NCI-H510A treated with DMSO at 0.1 percent for 48 hours (cell line): ENCODE measurements at regions not wholly inside any gene's neighbourhood (a gene's known extent, or its start where the extent isn't known, plus 50 kb on each side); places are given as distances from the start of the nearest gene placed in this dataset.
A peak's percentile ranks its signal among the peaks of the same experiment; 100 is the strongest.

Experiments used
- DNase-seq: peaks from one replicate; lab custom pipeline; 2025; lab: John Stamatoyannopoulos, UW

DNA sequence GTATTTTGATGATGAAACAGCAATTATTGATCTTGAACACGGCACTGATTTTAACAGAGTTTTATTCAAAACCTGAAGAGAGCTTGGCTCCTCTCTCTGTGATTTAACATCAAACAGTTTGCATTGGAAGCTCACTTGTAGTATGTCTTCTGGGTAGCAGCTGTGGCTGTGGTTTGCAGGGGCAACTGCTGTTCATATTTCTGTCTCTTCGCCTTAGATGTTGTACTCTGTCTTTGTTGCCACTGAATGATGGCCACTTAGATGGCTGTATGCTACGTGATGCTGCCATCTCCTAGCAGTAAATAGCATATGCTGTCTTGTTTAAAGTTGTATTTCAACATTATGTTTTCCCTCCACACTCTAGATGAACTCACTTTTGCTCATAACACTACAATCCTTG, 1743.0 kb upstream of the TENM3 start:
- no peak for DNase-seq

DNA sequence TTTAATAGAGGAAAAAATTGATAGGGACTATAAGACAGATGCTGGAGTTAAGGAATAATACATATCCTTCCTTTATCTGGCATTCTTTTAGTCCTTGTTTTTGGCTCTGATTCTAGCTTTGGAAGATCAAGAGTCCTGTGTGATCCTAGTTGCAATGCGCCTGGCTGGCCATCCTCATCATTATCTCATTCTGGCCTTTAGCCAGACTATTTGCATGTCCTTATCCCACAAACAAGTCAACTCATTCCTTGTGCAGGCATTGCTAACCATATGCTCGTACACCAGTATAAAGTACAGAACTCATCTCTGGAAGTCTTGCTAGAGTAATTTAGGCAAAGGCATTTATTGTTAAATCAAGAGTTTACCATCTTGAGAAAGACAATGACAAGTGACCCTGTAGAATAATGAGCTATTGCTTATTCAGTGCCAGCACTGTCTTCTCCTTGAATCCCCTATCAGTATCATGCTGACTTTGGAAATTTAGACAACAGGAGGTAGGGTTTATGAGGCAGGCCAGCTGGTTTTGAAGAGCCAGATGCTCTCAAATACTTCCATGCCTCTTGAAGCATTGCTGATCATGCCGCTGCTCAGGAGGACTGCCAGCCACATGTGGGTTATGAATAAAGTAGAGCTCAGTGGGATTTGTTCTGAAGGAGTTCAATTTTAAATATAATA, 1730.3 kb upstream of the TENM3 start:
- peak; percentile 23 for DNase-seq

DNA sequence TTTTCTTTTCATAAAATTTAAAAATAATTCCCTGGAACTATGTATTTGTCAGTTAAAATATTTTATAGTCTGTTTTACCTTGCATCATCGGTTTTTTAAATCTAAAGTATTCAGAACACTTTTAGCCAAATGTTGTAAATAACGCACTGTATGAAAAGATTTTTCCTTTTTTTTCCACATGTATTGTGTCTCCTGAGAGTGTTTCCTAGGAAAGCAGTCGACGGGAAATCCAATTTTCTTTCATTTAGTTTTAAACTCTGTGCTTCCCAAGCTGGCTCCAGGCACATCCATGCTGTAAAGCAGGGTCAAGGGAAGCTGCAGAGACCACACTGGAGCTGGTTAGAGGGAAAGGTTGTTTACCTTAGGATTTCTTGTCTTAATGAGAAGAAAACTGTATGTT, 1724.3 kb upstream of the TENM3 start:
- DNase-seq, result no peak

GRCh38 chr4:180521181-180521580, 1722.0 kb upstream of the TENM3 start:
- DNase-seq, result no peak

- no peak for DNase-seq
These were observed 1717.6 kb upstream of the TENM3 start for GRCh38 chr4:180525523-180526077.

- DNase-seq, result no peak
These were observed 1715.2 kb upstream of the TENM3 start for GRCh38 chr4:180528003-180528402.

DNA sequence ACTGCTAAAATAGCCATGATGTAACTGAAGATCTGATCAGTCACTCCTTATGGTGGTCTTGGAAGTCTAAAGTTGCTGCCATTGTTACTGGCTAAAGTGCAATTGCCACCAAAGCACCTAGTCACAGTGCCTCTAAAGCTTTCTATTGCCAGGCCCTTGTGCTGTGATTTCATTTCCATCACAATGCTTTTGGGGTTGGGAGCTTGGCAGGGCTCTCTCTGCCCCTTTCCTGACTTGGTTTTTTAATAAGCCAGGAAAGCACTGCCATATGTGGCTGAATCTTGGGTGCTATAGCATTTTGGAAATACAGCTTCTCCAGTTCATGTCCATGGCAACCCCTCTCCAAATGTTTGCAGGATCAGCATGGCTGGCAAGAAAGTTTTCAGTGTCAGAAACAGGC, 1712.4 kb upstream of the TENM3 start:
- DNase-seq, result no peak

GRCh38 chr4:180532691-180533090, 1710.5 kb upstream of the TENM3 start:
- DNase-seq, result no peak

DNA sequence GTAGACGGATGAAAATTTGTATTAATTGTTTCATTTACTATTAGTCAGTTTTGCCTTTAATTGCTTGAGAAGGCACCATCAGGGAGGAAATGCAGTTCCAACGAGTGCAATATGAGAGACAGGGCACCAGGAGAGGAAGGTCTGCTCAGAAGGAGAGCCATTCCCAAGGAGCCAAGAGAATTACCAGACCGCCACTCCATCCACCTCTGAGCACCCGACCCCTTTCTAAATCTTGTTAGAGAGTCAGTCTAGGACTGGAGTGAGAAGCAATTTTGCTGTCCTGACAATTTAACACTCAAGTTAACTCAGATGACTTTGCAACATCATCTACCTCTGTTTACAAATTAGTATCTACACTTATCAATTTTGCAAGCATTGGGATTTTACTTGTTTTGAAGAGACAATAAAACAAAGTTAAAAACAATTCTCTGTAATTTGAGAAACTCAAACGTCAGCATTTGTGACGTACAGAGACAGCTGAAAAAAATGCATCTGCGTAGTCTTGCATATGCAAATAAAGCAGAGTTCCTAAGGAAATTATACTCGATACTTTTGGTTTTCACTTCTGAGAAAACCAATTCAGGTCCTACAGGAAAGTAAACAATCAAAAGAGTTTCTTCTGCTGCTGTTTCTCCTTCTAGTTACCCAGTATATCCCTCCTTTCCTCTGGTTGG, 1704.7 kb upstream of the TENM3 start:
- DNase-seq, result no peak

- no peak for DNase-seq
These were observed 1703.9 kb upstream of the TENM3 start for GRCh38 chr4:180539284-180539683.

DNA sequence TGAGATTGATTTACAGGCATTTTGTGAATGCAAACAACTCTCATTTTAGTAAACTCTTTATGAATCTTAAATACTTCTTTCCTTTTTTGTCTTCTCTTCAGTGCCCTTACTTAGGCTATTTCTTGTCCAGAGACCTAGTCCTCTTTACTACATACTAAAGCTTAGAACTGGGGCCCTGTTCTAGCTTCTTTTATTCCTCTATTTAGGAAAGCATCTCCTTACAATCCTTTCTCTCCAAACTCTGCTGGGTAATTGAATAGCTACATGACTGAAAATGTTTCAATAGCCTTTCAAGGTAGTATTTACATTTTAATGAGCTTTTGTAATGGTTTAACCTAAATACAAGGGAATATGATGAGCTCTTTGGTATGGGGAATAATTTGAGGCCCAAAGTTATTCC, 1701.5 kb upstream of the TENM3 start:
- DNase-seq, result no peak

DNA sequence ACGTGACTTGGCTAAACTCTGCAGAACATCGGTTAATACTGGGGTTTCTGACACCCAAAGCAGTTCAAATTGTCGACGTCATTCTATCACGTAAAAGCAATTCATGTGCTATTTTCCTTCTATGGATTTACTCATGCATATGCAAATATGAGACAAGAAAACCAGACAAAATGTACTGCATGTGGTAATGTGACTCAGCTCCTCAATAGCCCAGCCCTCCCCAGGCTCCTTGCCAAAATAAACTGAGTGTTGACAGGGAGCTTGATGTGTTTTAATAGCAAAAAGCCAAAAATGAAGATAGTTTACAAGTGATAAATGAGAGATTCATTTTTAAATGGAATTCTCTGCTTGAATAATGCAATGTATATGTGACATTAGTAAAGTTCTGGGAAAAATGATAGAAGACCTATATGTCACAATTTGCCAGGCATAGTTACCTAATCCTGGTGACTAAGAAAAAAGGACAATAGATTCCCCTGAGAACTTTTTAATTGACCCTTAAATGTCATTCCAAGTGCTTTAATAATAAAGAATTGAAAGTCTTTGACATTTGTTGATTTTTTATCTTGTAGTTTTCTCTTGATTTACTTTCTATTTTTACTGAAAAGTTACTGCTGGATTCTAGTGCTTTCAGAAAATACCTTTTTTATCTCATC, 1700.6 kb upstream of the TENM3 start:
- DNase-seq, result no peak

DNA sequence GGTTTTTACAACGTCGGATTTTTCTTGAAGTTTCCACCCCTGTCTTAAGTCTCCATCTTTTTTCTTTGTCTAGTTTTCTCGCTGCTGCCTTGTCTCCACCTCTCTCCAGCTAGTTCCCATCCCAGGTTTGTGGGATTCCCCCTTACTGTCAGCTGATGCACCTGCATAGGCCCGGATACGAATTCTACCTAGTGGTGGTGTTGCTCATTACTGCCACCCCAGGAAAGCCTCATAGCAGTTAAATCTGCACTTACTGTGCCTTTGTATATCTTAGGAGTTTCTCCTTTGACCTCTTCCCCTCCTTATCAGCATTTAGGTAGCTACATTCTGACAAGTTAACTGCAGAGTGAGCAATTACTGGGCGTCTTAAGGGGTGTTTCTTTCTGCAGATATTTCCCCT, 1693.1 kb upstream of the TENM3 start:
- DNase-seq, result no peak

- no peak for DNase-seq
These were observed 1685.9 kb upstream of the TENM3 start for GRCh38 chr4:180557348-180557747.

DNA sequence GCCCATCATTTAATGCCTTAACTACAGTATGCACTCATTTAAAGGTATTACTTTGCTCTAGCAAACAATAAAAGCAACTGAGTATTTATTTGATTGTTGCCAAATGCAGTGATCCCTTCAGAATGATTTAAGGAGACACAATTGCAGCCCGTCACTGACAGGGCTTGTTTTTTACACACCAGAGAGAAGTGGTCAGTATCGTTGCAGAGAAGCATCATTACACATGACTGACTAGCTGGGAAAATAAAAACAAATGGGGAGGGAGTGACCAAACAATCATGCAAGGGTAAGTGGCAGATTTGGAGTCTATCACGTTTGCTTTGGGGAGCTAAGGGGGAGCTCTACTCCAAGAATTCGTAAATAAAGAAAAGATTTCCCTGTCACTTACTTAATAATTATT, 1685.3 kb upstream of the TENM3 start:
- DNase-seq, result no peak

GRCh38 chr4:180558427-180558826, 1684.8 kb upstream of the TENM3 start:
- DNase-seq, result no peak

GRCh38 chr4:180560896-180561295, 1682.3 kb upstream of the TENM3 start:
- no peak for DNase-seq

DNA sequence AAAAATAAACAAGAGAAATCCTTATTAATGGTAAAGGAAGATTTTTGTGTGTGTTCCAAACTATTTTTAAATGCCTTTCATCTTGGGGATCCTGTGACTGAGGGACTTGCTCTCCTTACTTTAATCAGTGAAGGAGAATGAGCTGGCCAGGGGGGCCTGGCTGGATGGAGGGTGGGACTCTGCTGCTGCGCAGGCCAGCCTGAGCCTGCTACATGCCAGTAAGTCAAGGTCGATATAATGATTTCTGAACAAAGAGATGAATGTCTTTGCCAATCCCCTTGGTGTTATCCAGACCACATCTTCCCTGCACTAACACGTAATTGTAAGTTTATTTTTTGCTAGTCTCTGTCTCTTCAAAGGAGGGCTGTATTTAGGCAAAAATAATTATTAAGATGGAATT, 1679.2 kb upstream of the TENM3 start:
- DNase-seq, result no peak

GRCh38 chr4:180564448-180564847, 1678.8 kb upstream of the TENM3 start:
- no peak for DNase-seq

GRCh38 chr4:180565856-180566431, 1677.3 kb upstream of the TENM3 start:
- no peak for DNase-seq

GRCh38 chr4:180566492-180566891, 1676.7 kb upstream of the TENM3 start:
- no peak for DNase-seq

- no peak for DNase-seq
These were observed 1676.1 kb upstream of the TENM3 start for GRCh38 chr4:180567080-180567479.
